Hepatic stellate cell (primary cell): ENCODE measurements at regions not wholly inside any gene's neighbourhood (a gene's known extent, or its start where the extent isn't known, plus 50 kb on each side); places are given as distances from the start of the nearest gene placed in this dataset.
"Not testable (repeated sequence)": the region's sequence is repeated elsewhere in the genome, so short reads cannot be mapped to it uniquely, and the experiment has no call there.

Experiments used
- DNase-seq: peaks from one replicate; pipeline ENCODE4 v3.0.0; 2011; ENCODE audit warnings: low spot score

- DNase-seq: no peak
These were observed 245.3 kb downstream of the PARN start for GRCh38 chr16:14384745-14385144.

GRCh38 chr16:14383844-14384243 lies 246.2 kb downstream of the PARN start:
- not testable (repeated sequence) for DNase-seq

- no peak for DNase-seq
These were observed 251.2 kb downstream of the PARN start for GRCh38 chr16:14378689-14379467.

GRCh38 chr16:14378131-14378551 lies 251.9 kb downstream of the PARN start:
- DNase-seq: peak; percentile 44

- no peak for DNase-seq
These were observed 252.7 kb downstream of the PARN start for GRCh38 chr16:14377326-14377725.

GRCh38 chr16:14375132-14375491 lies 254.9 kb downstream of the PARN start:
- no peak for DNase-seq

- DNase-seq: no peak
These were observed 255.5 kb downstream of the PARN start for GRCh38 chr16:14374451-14375131.

GRCh38 chr16:14373896-14374295 lies 256.2 kb downstream of the PARN start:
- no peak for DNase-seq

GRCh38 chr16:14373406-14373805 lies 256.7 kb downstream of the PARN start:
- DNase-seq: no peak

- no peak for DNase-seq
These were observed 257.6 kb downstream of the PARN start for GRCh38 chr16:14372471-14372870.

GRCh38 chr16:14371778-14372431 lies 258.2 kb downstream of the PARN start:
- no peak for DNase-seq

- DNase-seq: no peak
These were observed 259.3 kb downstream of the PARN start for GRCh38 chr16:14370736-14371234.

- DNase-seq: no peak
These were observed 260.1 kb downstream of the PARN start for GRCh38 chr16:14369734-14370598.

GRCh38 chr16:14368399-14368798 lies 261.7 kb downstream of the PARN start:
- DNase-seq: no peak

GRCh38 chr16:14366974-14367707 lies 262.9 kb downstream of the PARN start:
- DNase-seq: no peak

GRCh38 chr16:14366447-14366846 lies 263.6 kb downstream of the PARN start:
- DNase-seq: no peak

- no peak for DNase-seq
These were observed 264.7 kb downstream of the PARN start for GRCh38 chr16:14365200-14365851.

- DNase-seq: no peak
These were observed 265.5 kb downstream of the PARN start for GRCh38 chr16:14364386-14365199.

- DNase-seq: no peak
These were observed 266.0 kb downstream of the PARN start for GRCh38 chr16:14364112-14364385.

GRCh38 chr16:14362774-14363371 lies 267.2 kb downstream of the PARN start:
- peak; percentile 43 for DNase-seq
